GM23338 (cell line): ENCODE measurements at regions not wholly inside any gene's neighbourhood (a gene's known extent, or its start where the extent isn't known, plus 50 kb on each side); places are given as distances from the start of the nearest gene placed in this dataset.

ENCODE experiments used
- ATAC-seq: fragments of 200-7000 bp; cut with Tn5 transposase; 3 replicates; pipeline ENCODE4 v1.9.1; 2020
- DNase-seq: peaks from one replicate; pipeline ENCODE4 v3.0.0-alpha.2; 2015; ENCODE audit warnings: low spot score
- H2AFZ ChIP-seq: fragments of 200-600 bp; sonication (generic); 2 replicates; pipeline ENCODE4 v1.8.0; 2016; ENCODE audit warnings: antibody characterized with exemption, mild to moderate bottlenecking, moderate library complexity
- H3F3A ChIP-seq: fragments of 200-600 bp; sonication (generic); replicated peaks from 2 replicates; pipeline ENCODE4 v1.8.0; 2017; ENCODE audit warnings: antibody characterized with exemption, mixed run types, low read depth
- H3K27ac ChIP-seq: fragments of 200-600 bp; sonication (generic); 2 replicates; pipeline ENCODE4 v1.6.1; 2016; ENCODE audit warnings: low read depth
- H3K27me3 ChIP-seq: fragments of 200-600 bp; sonication (generic); 2 replicates; pipeline ENCODE4 v1.8.0; 2016; ENCODE audit warnings: mild to moderate bottlenecking, mixed run types, moderate library complexity; ENCODE audit not compliant: insufficient read depth
- H3K36me3 ChIP-seq: fragments of 200-600 bp; sonication (generic); 2 replicates; pipeline ENCODE4 v1.8.0; 2016; ENCODE audit warnings: mild to moderate bottlenecking; ENCODE audit not compliant: insufficient read depth
- H3K4me1 ChIP-seq: fragments of 200-600 bp; sonication (generic); 2 replicates; pipeline ENCODE4 v1.8.0; 2016; ENCODE audit warnings: mild to moderate bottlenecking, moderate library complexity; ENCODE audit not compliant: insufficient read depth
- H3K4me2 ChIP-seq: fragments of 200-600 bp; sonication (generic); 2 replicates; pipeline ENCODE4 v1.7.1; 2017; ENCODE audit warnings: mixed run types
- H3K4me3 ChIP-seq: fragments of 200-600 bp; sonication (generic); 2 replicates; pipeline ENCODE4 v1.6.1; 2016; ENCODE audit warnings: mixed run types
- H3K79me2 ChIP-seq: fragments of 200-600 bp; sonication (generic); replicated peaks from 2 replicates; pipeline ENCODE4 v1.8.0; 2017; ENCODE audit warnings: mild to moderate bottlenecking; ENCODE audit not compliant: insufficient read depth
- H3K9me2 ChIP-seq: fragments of 200-600 bp; sonication (generic); 2 replicates; pipeline ENCODE4 v1.8.0; 2017; ENCODE audit not compliant: insufficient read depth
- H4K20me1 ChIP-seq: fragments of 200-600 bp; sonication (generic); replicated peaks from 2 replicates; pipeline ENCODE4 v1.8.0; 2017; ENCODE audit warnings: mild to moderate bottlenecking; ENCODE audit not compliant: insufficient read depth
- H3K27ac Mint-ChIP-seq: 2 replicates; pipeline ENCODE4 v1.8.0; 2020; ENCODE audit warnings: inconsistent platforms, mild to moderate bottlenecking, moderate library complexity, mixed read lengths
- H3K27me3 Mint-ChIP-seq: 3 replicates; pipeline ENCODE4 v1.8.0; 2022; ENCODE audit warnings: low read depth, mild to moderate bottlenecking, moderate library complexity, mixed read lengths, inconsistent platforms; ENCODE audit not compliant: insufficient read depth, poor library complexity
- H3K36me3 Mint-ChIP-seq: 3 replicates; pipeline ENCODE4 v1.8.0; 2021; ENCODE audit warnings: low read depth, mild to moderate bottlenecking, inconsistent platforms, moderate library complexity, mixed read lengths
- H3K4me1 Mint-ChIP-seq: 3 replicates; pipeline ENCODE4 v1.8.0; 2020; ENCODE audit warnings: mild to moderate bottlenecking, inconsistent platforms, mixed read lengths
- H3K4me3 Mint-ChIP-seq: 3 replicates; pipeline ENCODE4 v1.8.0; 2021; ENCODE audit warnings: moderate library complexity, mild to moderate bottlenecking, inconsistent platforms, mixed read lengths
- H3K9me3 Mint-ChIP-seq: 3 replicates; pipeline ENCODE4 v1.8.0; 2020; ENCODE audit warnings: moderate library complexity, mild to moderate bottlenecking, inconsistent platforms, mixed read lengths
- CREB1 ChIP-seq: fragments of 250-450 bp; sonication (Bioruptor Pico); IDR thresholded peaks from 2 replicates; pipeline ENCODE4 v1.5.0; 2020; ENCODE audit warnings: low read depth, mild to moderate bottlenecking, moderate library complexity
- EZH2 ChIP-seq: fragments of 200-600 bp; sonication (generic); IDR thresholded peaks from one replicate; pipeline ENCODE4 v1.8.0; 2017; ENCODE audit warnings: antibody characterized with exemption, mild to moderate bottlenecking, low read depth; ENCODE audit not compliant: unreplicated experiment
- EZH2phosphoT487 ChIP-seq: fragments of 200-600 bp; sonication (generic); IDR thresholded peaks from one replicate; pipeline ENCODE4 v1.8.1; 2018; ENCODE audit warnings: antibody characterized with exemption; ENCODE audit not compliant: unreplicated experiment
- JUNB ChIP-seq: IDR thresholded peaks from one replicate; pipeline ENCODE4 v1.6.1; 2016; ENCODE audit warnings: antibody characterized with exemption; ENCODE audit not compliant: unreplicated experiment
- NANOG ChIP-seq: IDR thresholded peaks from 2 replicates; pipeline ENCODE4 v1.6.1; 2016; ENCODE audit warnings: antibody characterized with exemption, borderline replicate concordance
- POLR2AphosphoS5 ChIP-seq: IDR thresholded peaks from 2 replicates; pipeline ENCODE4 v1.6.1; 2016; ENCODE audit warnings: antibody characterized with exemption, low read depth
- STAT1 ChIP-seq: IDR thresholded peaks from one replicate; pipeline ENCODE4 v1.6.1; 2016; ENCODE audit warnings: antibody characterized with exemption; ENCODE audit not compliant: unreplicated experiment
- ZNF114 ChIP-seq: fragments of 250-450 bp; sonication (Bioruptor Pico); IDR thresholded peaks from 2 replicates; pipeline ENCODE4 v1.5.0; 2020; ENCODE audit warnings: mild to moderate bottlenecking, moderate library complexity
- ZNF331 ChIP-seq: fragments of 250-450 bp; sonication (Bioruptor Pico); IDR thresholded peaks from 2 replicates; pipeline ENCODE4 v1.5.0; 2020; ENCODE audit warnings: low read depth, mild to moderate bottlenecking, moderate library complexity
- ZNF462 ChIP-seq: fragments of 250-450 bp; sonication (Bioruptor Pico); IDR thresholded peaks from 2 replicates; pipeline ENCODE4 v1.5.0; 2020; ENCODE audit warnings: mild to moderate bottlenecking, moderate library complexity
- TF ChIP-seq, protein P1 (sequence below): IDR thresholded peaks from 2 replicates; pipeline ENCODE4 v1.6.1; 2016; ENCODE audit warnings: antibody characterized with exemption
- TF ChIP-seq, protein P2 (sequence below), 2 experiments: fragments of 200-600 bp in 1 of 2; sonication (generic) in 1 of 2; conservative IDR thresholded peaks; 2 replicates each; pipeline versions ENCODE4 v1.5.1 to v1.6.1; 2016 to 2017; ENCODE audit warnings: antibody characterized with exemption in 2 of 2, low read depth in 2 of 2, mild to moderate bottlenecking in 2 of 2, moderate library complexity in 1 of 2
- TF ChIP-seq, protein P3 (sequence below): IDR thresholded peaks from one replicate; pipeline ENCODE4 v1.6.1; 2018; ENCODE audit warnings: antibody characterized with exemption; ENCODE audit not compliant: unreplicated experiment

DNA sequence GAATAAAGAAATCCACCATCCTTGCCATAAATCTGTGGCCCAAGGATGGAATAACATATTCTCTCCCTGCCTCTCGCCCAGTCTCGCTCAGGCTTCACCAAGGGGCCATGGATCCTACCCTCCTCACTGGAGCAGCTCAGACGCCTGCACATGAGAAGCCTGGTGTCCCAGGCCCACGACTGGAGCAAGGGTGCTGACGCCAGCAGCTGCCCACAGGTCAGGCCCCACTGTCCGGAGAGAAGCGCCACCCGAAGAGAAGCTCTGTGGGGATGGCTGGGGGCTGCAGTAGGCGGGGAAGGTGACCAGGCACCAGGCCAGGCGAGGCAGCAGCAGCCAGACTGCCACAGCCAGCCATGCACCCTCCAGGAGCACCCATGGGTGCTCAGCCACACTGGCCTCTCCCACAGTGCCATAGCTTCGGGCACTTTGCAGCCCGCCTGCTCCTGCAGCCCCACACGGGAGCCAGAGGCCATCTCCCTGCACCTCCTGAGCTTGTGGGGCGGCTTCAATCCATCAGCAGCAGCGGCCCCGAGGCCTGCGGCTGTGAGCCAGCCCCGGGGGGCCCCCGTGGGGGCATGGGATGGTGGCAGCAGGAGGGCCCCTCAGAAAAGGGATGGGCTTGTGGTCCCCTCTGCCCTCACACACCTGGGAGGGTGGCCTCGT lies 286.2 kb upstream of the SGK1 start:
- no peak overlapping the region for H3K4me3 ChIP-seq
- H3F3A ChIP-seq: no peaks in the 10 kb centered on the region
- no peak overlapping the region for H2AFZ ChIP-seq
- H3K27ac ChIP-seq: no peak overlapping the region
- H3K4me2 ChIP-seq: no peak overlapping the region
- H3K36me3 Mint-ChIP-seq: peaks cover 23% of the 10 kb centered on the region
- H3K9me2 ChIP-seq: peaks cover 7% of the 10 kb centered on the region; the same call in 1 of the 2 replicates
- peaks cover 32% of the 10 kb centered on the region for H3K9me3 Mint-ChIP-seq
- H3K36me3 ChIP-seq: no peaks in the 10 kb centered on the region; the same call in 1 of the 2 replicates
- H4K20me1 ChIP-seq: no peaks in the 10 kb centered on the region
- TF ChIP-seq, protein P1, sequence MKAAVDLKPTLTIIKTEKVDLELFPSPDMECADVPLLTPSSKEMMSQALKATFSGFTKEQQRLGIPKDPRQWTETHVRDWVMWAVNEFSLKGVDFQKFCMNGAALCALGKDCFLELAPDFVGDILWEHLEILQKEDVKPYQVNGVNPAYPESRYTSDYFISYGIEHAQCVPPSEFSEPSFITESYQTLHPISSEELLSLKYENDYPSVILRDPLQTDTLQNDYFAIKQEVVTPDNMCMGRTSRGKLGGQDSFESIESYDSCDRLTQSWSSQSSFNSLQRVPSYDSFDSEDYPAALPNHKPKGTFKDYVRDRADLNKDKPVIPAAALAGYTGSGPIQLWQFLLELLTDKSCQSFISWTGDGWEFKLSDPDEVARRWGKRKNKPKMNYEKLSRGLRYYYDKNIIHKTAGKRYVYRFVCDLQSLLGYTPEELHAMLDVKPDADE: no peak
- no peak for TF ChIP-seq POLR2AphosphoS5
- TF ChIP-seq NANOG: no peak
- TF ChIP-seq CREB1 (CRISPR knock-in tag): no peak
- no peak for TF ChIP-seq ZNF462 (CRISPR knock-in tag)
- TF ChIP-seq, protein P2, sequence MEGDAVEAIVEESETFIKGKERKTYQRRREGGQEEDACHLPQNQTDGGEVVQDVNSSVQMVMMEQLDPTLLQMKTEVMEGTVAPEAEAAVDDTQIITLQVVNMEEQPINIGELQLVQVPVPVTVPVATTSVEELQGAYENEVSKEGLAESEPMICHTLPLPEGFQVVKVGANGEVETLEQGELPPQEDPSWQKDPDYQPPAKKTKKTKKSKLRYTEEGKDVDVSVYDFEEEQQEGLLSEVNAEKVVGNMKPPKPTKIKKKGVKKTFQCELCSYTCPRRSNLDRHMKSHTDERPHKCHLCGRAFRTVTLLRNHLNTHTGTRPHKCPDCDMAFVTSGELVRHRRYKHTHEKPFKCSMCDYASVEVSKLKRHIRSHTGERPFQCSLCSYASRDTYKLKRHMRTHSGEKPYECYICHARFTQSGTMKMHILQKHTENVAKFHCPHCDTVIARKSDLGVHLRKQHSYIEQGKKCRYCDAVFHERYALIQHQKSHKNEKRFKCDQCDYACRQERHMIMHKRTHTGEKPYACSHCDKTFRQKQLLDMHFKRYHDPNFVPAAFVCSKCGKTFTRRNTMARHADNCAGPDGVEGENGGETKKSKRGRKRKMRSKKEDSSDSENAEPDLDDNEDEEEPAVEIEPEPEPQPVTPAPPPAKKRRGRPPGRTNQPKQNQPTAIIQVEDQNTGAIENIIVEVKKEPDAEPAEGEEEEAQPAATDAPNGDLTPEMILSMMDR (conservative IDR thresholded peaks at IDR 0.05; ENCODE audit: low read depth in 2 of 2): no peak
- no peak for TF ChIP-seq ZNF331
- no peak for TF ChIP-seq STAT1
- TF ChIP-seq ZNF114: no peak
- TF ChIP-seq, protein P3, sequence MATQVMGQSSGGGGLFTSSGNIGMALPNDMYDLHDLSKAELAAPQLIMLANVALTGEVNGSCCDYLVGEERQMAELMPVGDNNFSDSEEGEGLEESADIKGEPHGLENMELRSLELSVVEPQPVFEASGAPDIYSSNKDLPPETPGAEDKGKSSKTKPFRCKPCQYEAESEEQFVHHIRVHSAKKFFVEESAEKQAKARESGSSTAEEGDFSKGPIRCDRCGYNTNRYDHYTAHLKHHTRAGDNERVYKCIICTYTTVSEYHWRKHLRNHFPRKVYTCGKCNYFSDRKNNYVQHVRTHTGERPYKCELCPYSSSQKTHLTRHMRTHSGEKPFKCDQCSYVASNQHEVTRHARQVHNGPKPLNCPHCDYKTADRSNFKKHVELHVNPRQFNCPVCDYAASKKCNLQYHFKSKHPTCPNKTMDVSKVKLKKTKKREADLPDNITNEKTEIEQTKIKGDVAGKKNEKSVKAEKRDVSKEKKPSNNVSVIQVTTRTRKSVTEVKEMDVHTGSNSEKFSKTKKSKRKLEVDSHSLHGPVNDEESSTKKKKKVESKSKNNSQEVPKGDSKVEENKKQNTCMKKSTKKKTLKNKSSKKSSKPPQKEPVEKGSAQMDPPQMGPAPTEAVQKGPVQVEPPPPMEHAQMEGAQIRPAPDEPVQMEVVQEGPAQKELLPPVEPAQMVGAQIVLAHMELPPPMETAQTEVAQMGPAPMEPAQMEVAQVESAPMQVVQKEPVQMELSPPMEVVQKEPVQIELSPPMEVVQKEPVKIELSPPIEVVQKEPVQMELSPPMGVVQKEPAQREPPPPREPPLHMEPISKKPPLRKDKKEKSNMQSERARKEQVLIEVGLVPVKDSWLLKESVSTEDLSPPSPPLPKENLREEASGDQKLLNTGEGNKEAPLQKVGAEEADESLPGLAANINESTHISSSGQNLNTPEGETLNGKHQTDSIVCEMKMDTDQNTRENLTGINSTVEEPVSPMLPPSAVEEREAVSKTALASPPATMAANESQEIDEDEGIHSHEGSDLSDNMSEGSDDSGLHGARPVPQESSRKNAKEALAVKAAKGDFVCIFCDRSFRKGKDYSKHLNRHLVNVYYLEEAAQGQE: no peak
- TF ChIP-seq EZH2: no peak
- TF ChIP-seq JUNB: no peak
- TF ChIP-seq EZH2phosphoT487: no peak
- no peak overlapping the region for H3K4me3 Mint-ChIP-seq
- no peaks in the 10 kb centered on the region for H3K4me1 Mint-ChIP-seq
- no peaks in the 10 kb centered on the region for H3K27me3 ChIP-seq
- DNase-seq (no peak), ATAC-seq (no peak)
- H3K79me2 ChIP-seq: no peaks in the 10 kb centered on the region
- H3K4me1 ChIP-seq: no peaks in the 10 kb centered on the region
- no peaks in the 10 kb centered on the region for H3K27me3 Mint-ChIP-seq
- H3K27ac Mint-ChIP-seq: no peak overlapping the region
